Ammon's horn (tissue), 1 donor: ENCODE measurements at regions not wholly inside any gene's neighbourhood (a gene's known extent, or its start where the extent isn't known, plus 50 kb on each side); places are given as distances from the start of the nearest gene placed in this dataset.
"Not testable (repeated sequence)": the region's sequence is repeated elsewhere in the genome, so short reads cannot be mapped to it uniquely, and the experiment has no call there.

Source experiments
- DNase-seq: peaks from one replicate; pipeline ENCODE4 v3.0.0-alpha.2; 2016; ENCODE audit warnings: low spot score

GRCh38 chr1:60850084-60850483, 232.3 kb upstream of the NFIA start:
- no peak for DNase-seq

GRCh38 chr1:60849401-60849800, 233.0 kb upstream of the NFIA start:
- DNase-seq: no peak

- DNase-seq: no peak
Observed at GRCh38 chr1:60848583-60849188, 233.7 kb upstream of the NFIA start.

GRCh38 chr1:60847855-60848582, 234.3 kb upstream of the NFIA start:
- no peak for DNase-seq

- no peak for DNase-seq
Observed at GRCh38 chr1:60847391-60847790, 235.0 kb upstream of the NFIA start.

- not testable (repeated sequence) for DNase-seq
Observed at GRCh38 chr1:60845659-60846058, 236.7 kb upstream of the NFIA start.

GRCh38 chr1:60842304-60842703, 240.1 kb upstream of the NFIA start:
- DNase-seq: no peak

- no peak for DNase-seq
Observed at GRCh38 chr1:60841116-60842046, 241.0 kb upstream of the NFIA start.

GRCh38 chr1:60840476-60840875, 241.9 kb upstream of the NFIA start:
- not testable (repeated sequence) for DNase-seq

- DNase-seq: no peak
Observed at GRCh38 chr1:60835649-60836048, 246.7 kb upstream of the NFIA start.

GRCh38 chr1:60833173-60833572, 249.2 kb upstream of the NFIA start:
- peak; percentile 22 for DNase-seq

GRCh38 chr1:60832367-60832766, 250.0 kb upstream of the NFIA start:
- DNase-seq: no peak

- no peak for DNase-seq
Observed at GRCh38 chr1:60831780-60832179, 250.6 kb upstream of the NFIA start.

- no peak for DNase-seq
Observed at GRCh38 chr1:60828944-60829343, 253.4 kb upstream of the NFIA start.

- no peak for DNase-seq
Observed at GRCh38 chr1:60826320-60827094, 255.9 kb upstream of the NFIA start.

- no peak for DNase-seq
Observed at GRCh38 chr1:60825593-60825992, 256.8 kb upstream of the NFIA start.

GRCh38 chr1:60823151-60823550, 259.2 kb upstream of the NFIA start:
- no peak for DNase-seq

- DNase-seq: no peak
Observed at GRCh38 chr1:60822252-60822651, 260.1 kb upstream of the NFIA start.

- DNase-seq: no peak
Observed at GRCh38 chr1:60821156-60821555, 261.2 kb upstream of the NFIA start.

GRCh38 chr1:60818969-60819701, 263.2 kb upstream of the NFIA start:
- no peak for DNase-seq

GRCh38 chr1:60813071-60813470, 269.3 kb upstream of the NFIA start:
- no peak for DNase-seq
